GM18511 (cell line): ENCODE measurements at regions not wholly inside any gene's neighbourhood (a gene's known extent, or its start where the extent isn't known, plus 50 kb on each side); places are given as distances from the start of the nearest gene placed in this dataset.
A peak's percentile ranks its signal among the peaks of the same experiment; 100 is the strongest.
"Not testable (repeated sequence)": the region's sequence is repeated elsewhere in the genome, so short reads cannot be mapped to it uniquely, and the experiment has no call there.

Experiments
- ATAC-seq: cut with Tn5 transposase; IDR thresholded peaks from one replicate; pipeline ENCODE4 v1.9.1; 2021; ENCODE audit warnings: mild to moderate bottlenecking, moderate library complexity; ENCODE audit not compliant: unreplicated experiment

DNA sequence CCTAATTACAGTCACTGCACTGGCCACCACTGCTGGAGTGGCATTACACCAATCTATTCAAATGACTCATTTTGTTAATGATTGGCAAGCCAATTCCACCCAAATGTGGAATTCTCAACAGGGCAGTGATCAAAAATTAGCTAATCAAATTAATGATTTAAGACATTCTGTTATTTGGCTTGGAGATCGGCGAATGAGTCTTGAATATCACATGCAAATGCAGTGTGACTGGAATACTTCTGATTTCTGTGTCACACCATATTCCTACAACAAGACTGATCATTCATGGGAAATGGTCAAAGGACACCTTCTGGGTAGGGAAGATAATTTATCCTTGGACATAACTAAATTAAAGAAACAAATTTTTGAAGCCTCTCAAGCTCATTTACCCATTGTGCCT is 165.1 kb downstream of the IER5 start:
- not testable (repeated sequence) for ATAC-seq

DNA sequence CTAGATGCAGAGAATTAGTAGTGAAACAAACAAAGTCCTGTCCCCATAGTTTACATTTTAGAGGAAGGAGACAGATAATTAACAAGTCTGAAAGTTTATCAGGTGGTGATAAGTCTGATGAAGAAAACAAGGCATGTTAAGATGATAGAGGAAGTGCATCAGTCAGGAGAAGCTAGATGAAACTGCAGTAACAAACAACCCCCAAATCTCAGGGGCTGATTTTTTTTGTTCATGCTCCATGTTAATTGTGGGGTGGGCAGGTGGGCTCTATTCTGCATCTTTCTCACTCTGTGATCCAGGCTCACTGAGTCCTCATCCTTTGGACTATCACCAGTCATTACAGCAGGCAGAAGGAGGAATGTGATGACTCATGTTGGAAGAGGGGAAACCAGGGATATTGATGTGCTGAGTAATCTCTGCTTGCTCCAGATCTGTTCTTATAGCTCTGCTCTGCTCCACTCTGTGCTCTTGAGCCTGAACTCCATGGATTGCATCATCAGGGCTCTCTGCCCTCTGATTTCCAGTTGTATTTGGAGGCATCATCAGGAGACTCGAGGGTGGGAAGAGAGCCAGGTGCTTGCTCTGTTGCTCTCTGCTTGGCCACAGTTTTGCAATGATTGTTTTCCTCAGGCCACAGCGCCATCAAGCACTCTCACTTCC is 166.9 kb downstream of the IER5 start:
- no peak for ATAC-seq

GRCh38 chr1:181257117-181257516 is 168.6 kb downstream of the IER5 start:
- peak; percentile 98 for ATAC-seq

- no peak for ATAC-seq
These were observed 170.7 kb downstream of the IER5 start for GRCh38 chr1:181259026-181259745.

GRCh38 chr1:181260271-181260670 is 171.8 kb downstream of the IER5 start:
- ATAC-seq, result no peak

DNA sequence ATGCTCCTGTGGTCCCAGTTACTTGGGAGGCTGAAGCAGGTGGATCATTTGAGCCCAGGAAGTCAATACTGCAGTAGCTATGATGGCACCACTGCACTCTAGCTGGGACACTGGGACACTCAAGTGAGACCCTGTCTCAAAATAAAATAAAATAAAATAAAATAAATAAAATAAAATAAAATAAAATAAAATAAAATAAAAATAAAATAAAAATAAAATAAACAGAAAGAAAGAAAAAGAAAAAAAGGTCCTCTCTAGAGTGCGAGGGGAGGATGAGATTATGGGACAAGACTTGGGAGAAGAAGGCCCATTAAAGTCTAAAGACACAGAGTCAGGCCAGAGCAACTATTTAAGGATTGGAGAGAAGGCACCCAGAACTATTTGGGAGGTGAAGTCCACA is 172.5 kb downstream of the IER5 start:
- ATAC-seq, result no peak

GRCh38 chr1:181262069-181262468 is 173.6 kb downstream of the IER5 start:
- no peak for ATAC-seq

- no peak for ATAC-seq
These were observed 174.9 kb downstream of the IER5 start for GRCh38 chr1:181263444-181263843.

GRCh38 chr1:181264821-181265220 is 176.3 kb downstream of the IER5 start:
- no peak for ATAC-seq

DNA sequence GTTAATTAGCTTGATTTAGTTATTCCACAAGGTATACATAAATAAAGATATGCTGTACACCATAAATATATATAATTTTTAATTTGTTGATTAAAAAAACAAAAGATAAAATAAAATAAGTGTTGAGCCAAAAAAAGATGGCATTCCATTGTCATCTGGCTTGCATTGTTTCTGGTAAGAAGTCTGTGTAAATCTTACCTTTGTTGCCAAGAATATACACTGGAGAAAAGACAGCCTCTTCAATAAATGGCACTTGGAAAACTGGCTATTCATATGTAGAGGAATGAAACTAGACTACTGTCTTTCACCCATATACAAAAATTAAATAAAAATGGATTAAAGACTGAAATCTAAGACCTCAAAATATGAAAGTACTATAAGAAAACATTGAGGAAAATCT is 196.5 kb downstream of the IER5 start:
- no peak for ATAC-seq

DNA sequence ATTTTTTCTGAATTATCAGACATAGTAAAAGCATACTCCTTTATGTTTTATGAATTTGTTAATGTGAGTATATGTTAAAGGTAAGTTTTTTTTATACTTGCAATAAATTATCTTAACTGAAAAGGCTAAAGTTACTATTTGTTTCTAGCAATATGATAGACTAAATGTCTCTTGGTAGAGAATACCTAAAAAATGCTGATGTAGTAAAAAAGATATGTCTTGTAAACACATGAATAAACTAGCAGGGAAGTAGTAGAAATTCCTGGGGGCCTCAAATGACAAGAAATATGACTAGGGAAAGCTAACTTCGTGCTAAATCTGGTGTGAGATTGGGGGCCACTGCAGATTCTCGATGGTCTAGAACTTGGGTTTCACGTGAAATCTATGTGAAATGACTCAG is 188.1 kb upstream of the CACNA1E start:
- no peak for ATAC-seq

GRCh38 chr1:181296180-181296579 is 187.1 kb upstream of the CACNA1E start:
- no peak for ATAC-seq

DNA sequence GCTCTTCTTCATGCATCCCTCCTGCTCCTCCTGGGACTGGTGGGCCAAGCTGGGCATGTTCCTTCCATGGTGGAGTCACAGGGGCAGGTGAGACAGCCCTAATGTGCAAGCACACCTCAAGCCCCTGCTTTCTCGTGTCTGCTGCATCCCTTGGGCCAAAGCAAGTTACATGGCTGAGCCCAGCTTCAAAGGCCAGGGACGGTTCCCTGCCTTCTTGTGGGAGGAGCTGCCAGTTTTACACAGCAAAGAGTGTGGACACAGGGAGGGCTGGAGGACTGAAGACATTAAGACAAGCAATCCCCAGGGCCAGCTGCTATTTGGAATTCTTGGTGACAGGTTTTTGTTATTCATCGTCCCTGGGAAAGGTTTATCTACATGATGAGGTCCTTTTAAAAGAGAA is 175.2 kb upstream of the CACNA1E start:
- ATAC-seq, result no peak

DNA sequence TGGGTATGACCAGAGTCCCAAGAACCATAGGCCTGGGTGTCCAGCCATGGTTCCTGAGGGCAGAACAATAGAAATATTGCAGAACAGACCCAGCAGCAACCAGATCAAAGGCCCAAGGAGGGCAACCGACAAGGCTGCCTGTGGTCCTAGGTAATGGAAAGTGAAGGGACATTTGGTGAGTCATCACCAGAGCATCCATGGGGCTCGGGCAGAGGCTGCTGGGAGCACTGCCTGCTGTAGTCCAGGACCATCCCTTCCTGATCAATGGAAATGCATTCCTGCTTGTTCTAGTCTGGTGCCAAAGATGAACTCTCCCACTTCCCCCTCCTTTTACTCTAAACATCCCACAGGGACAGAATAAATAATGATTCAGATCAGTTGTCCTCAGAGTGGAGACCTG is 172.8 kb upstream of the CACNA1E start:
- ATAC-seq, result no peak

DNA sequence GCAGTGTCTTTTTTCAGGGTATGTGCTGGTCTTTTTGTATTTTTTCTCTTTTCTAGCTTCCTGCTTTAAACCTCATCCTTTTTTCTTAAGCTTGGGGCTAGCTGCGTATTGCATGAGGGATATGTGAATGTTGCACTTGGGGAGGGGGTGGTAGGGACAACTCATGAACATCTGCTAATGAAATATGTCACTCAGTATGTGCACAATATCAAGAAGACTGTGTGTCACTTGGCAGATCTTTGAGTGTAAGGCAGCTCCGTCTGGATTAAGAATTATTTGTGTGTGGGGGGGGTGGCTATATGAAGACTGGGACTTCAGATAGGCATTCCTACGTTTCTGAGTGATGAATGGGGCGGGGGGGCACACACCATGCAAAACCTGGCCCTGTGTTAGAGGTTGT is 170.4 kb upstream of the CACNA1E start:
- no peak for ATAC-seq

- ATAC-seq, result no peak
These were observed 169.9 kb upstream of the CACNA1E start for GRCh38 chr1:181313466-181313865.

DNA sequence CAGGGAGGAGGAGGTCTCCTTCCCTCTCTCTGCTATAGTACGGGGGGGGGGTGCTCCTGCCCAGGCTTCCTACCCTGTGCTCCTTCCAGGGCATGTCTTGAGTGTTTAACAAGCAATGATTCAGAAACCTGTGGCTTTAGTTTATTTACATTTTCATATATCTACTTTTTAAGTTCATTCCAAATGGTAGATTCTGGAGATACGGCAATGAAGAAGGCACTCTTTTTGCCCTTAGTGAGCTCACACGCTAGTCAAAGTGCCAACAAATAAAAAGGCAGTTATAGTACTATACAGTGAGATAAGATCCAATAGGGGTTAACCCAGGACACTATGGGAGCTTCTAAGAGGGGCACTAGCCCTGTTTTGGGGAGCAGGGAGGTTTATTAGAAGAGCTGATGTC is 169.3 kb upstream of the CACNA1E start:
- ATAC-seq, result no peak

DNA sequence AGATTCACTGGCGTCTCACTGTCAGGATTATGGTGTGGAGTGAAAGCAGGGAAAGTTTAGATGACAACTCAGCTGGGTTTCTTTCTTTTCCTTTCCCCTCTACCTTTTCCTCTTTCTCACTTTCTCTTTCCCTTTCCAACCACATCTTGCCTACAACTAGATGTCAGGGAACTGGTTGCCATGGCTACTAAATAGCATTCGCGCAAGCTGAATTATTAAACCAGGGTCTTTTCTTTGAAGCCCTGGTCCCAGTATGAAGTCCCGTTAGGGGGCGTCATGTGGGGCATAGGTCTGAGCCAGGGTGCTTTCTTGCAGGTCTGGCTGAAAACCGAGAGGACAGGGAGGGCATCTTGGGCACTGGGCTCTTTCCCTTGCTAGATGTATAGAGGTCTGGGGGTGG is 168.4 kb upstream of the CACNA1E start:
- ATAC-seq, result no peak

GRCh38 chr1:181317261-181317930 is 165.9 kb upstream of the CACNA1E start:
- ATAC-seq, result no peak

GRCh38 chr1:181318022-181318857 is 165.1 kb upstream of the CACNA1E start:
- ATAC-seq, result no peak

DNA sequence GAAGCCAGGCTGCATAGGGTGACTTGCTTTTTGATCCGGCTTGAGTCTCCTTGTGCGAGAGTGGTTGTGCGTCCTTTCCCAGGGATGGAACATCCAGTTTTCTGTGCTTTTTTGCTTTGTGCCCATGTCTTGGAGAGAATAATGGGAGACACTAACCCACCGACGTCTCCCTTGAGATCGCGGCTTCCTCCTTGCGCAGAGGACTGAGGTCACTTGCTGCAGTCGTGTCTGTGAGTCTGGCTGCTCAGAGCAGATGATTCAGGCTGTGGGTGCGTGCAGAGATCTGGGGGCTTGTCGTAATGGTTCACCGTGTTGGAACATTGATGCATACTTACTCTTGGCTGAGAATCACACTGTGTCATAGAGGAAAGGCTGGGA is 164.5 kb upstream of the CACNA1E start:
- ATAC-seq, result no peak
